ENCODE measurements at regions not wholly inside any gene's neighbourhood (a gene's known extent, or its start where the extent isn't known, plus 50 kb on each side); places are given as distances from the start of the nearest gene placed in this dataset.

GRCh38 chr7:155941688-155942087 lies 129.4 kb upstream of the SHH start:
- TF ChIP-seq CTCF (IDR thresholded peaks at IDR 0.05 in 4 of 5, conservative IDR thresholded peaks at IDR 0.05 in 1 of 5), result no peak
- no peak for TF ChIP-seq POLR2A (IDR thresholded peaks at IDR 0.05)

Measured in gastrocnemius medialis (tissue), 4 donors.